Left ventricle myocardium inferior (tissue), 1 donor: ENCODE measurements at regions not wholly inside any gene's neighbourhood (a gene's known extent, or its start where the extent isn't known, plus 50 kb on each side); places are given as distances from the start of the nearest gene placed in this dataset.

Experiments
- DNase-seq: peaks from one replicate; pipeline ENCODE4 v3.0.0-alpha.2; 2020
- H3K27ac ChIP-seq: fragments of 200-600 bp; replicated peaks from 2 replicates; pipeline ENCODE4 v1.8.0; 2021
- H3K27me3 ChIP-seq: fragments of 200-600 bp; 2 replicates; pipeline ENCODE4 v1.8.0; 2021; ENCODE audit warnings: low read depth
- H3K36me3 ChIP-seq: fragments of 200-600 bp; 2 replicates; pipeline ENCODE4 v1.8.0; 2021
- H3K4me1 ChIP-seq: fragments of 200-600 bp; 2 replicates; pipeline ENCODE4 v1.8.0; 2021
- H3K4me3 ChIP-seq: fragments of 200-600 bp; 2 replicates; pipeline ENCODE4 v1.8.0; 2021; ENCODE audit warnings: mild to moderate bottlenecking, moderate library complexity
- H3K9me3 ChIP-seq: fragments of 200-600 bp; replicated peaks from 2 replicates; pipeline ENCODE4 v1.8.0; 2021
- intact Hi-C: fragments of 100-400 bp; cut with micrococcal nuclease; formaldehyde crosslinking; loops from one replicate; pipeline ENCODE4 v1.11.0; 2022
- TF ChIP-seq, protein P1 (sequence below): fragments of 200-600 bp; IDR thresholded peaks from 2 replicates; pipeline ENCODE4 v1.8.0; 2021; ENCODE audit warnings: antibody characterized with exemption, mild to moderate bottlenecking, borderline replicate concordance
- donor health status: DM: no; HTN: yes; CAD: no; lungs with severe emphysema.

- intact Hi-C loops = no loop called here
- no peak for DNase-seq
- Histone ChIP-seq H3K27me3 (no peaks in the 10 kb centered on the region), H3K27ac (no peak overlapping the region), H3K9me3 (no peaks in the 10 kb centered on the region), H3K4me3 (no peak overlapping the region), H3K36me3 (no peaks in the 10 kb centered on the region), H3K4me1 (peaks cover 15% of the 10 kb centered on the region)
- TF ChIP-seq, protein P1, sequence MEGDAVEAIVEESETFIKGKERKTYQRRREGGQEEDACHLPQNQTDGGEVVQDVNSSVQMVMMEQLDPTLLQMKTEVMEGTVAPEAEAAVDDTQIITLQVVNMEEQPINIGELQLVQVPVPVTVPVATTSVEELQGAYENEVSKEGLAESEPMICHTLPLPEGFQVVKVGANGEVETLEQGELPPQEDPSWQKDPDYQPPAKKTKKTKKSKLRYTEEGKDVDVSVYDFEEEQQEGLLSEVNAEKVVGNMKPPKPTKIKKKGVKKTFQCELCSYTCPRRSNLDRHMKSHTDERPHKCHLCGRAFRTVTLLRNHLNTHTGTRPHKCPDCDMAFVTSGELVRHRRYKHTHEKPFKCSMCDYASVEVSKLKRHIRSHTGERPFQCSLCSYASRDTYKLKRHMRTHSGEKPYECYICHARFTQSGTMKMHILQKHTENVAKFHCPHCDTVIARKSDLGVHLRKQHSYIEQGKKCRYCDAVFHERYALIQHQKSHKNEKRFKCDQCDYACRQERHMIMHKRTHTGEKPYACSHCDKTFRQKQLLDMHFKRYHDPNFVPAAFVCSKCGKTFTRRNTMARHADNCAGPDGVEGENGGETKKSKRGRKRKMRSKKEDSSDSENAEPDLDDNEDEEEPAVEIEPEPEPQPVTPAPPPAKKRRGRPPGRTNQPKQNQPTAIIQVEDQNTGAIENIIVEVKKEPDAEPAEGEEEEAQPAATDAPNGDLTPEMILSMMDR = no peak
Measured at GRCh38 chr3:41080141-41080540, 119.2 kb upstream of the CTNNB1 start.

GRCh38 chr3:41088882-41089281 is 110.4 kb upstream of the CTNNB1 start:
- DNase-seq = no peak
- no peaks in the 10 kb centered on the region for H3K9me3 ChIP-seq
- TF ChIP-seq, protein P1 = no peak
- no peaks in the 10 kb centered on the region for H3K27me3 ChIP-seq
- no peaks in the 10 kb centered on the region for H3K36me3 ChIP-seq
- intact Hi-C loops = no loop called here
- no peak overlapping the region for H3K27ac ChIP-seq
- H3K4me1 ChIP-seq = peaks cover 32% of the 10 kb centered on the region
- no peak overlapping the region for H3K4me3 ChIP-seq

DNA sequence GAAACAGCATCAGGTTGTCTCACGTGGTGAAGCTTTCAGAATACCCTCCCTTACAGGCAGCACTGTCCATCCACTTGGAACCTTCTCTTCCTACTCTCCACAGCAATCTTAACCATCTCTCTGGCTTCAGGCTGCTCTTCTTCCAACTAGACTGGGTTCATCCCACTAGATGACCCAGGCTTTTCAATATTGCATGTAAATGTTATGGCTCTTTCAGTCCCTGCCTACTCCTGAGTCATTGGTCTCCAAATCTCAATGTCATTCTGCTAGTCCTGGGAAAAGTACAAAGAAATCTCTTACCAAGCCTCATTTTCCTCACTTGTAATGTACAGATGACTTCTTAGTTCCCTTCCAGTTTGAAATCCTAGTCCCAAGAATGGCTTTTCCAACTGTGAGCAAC is 109.7 kb upstream of the CTNNB1 start:
- peaks cover 32% of the 10 kb centered on the region for H3K4me1 ChIP-seq
- intact Hi-C loops = no loop called here
- TF ChIP-seq, protein P1 = no peak
- H3K27me3 ChIP-seq = no peaks in the 10 kb centered on the region
- H3K4me3 ChIP-seq = no peak overlapping the region
- H3K27ac ChIP-seq = no peak overlapping the region
- no peak for DNase-seq
- no peaks in the 10 kb centered on the region for H3K9me3 ChIP-seq
- no peaks in the 10 kb centered on the region for H3K36me3 ChIP-seq

DNA sequence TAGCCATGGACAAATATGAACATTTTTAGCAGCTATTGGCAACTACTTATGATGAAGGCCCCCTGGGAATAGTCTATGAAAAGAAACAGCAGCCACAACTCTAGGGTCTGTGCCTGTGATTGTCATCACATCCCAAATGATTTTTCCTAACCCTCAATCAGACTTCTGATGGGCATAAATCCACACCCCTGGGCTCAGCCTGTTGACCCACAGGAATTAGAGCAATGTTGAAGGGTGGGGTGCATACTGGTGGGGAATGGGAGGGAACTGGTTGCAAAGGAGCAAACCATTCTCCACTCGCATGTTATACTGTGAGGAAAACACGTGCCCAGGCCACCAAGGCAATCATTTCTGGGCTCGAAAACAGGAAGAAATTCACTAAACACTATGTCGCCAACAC is 106.5 kb upstream of the CTNNB1 start:
- H3K9me3 ChIP-seq = no peaks in the 10 kb centered on the region
- no peak for DNase-seq
- intact Hi-C loops = no loop called here
- no peak overlapping the region for H3K4me3 ChIP-seq
- H3K4me1 ChIP-seq = peaks cover 31% of the 10 kb centered on the region
- no peaks in the 10 kb centered on the region for H3K27me3 ChIP-seq
- TF ChIP-seq, protein P1 = no peak
- H3K27ac ChIP-seq = no peak overlapping the region
- no peaks in the 10 kb centered on the region for H3K36me3 ChIP-seq

DNA sequence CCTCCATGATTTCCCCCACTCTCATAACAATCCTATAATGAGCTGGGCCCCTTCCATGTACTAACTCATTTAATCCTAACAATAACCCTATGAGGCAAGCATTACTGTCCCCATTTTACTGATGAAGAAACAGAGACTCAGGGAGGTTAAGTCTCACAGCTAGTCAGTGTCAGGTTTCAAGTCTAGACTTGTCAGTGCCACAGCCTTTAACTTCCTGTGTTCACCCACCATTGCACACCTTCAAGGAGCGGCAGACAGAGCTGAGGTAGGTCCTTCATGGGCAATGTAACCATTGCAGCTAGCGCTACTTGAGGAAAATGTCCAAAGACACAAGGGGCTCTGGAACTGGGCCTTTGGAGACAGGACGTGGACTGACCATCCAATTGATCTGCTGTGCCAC is 105.8 kb upstream of the CTNNB1 start:
- H3K27me3 ChIP-seq = no peaks in the 10 kb centered on the region
- no peak for DNase-seq
- H3K4me1 ChIP-seq = peaks cover 24% of the 10 kb centered on the region
- H3K36me3 ChIP-seq = no peaks in the 10 kb centered on the region
- H3K4me3 ChIP-seq = no peak overlapping the region
- TF ChIP-seq, protein P1 = no peak
- no peaks in the 10 kb centered on the region for H3K9me3 ChIP-seq
- intact Hi-C loops = no loop called here
- H3K27ac ChIP-seq = no peak overlapping the region

GRCh38 chr3:41094351-41094750 is 105.0 kb upstream of the CTNNB1 start:
- no peak for DNase-seq
- Histone ChIP-seq H3K9me3 (no peaks in the 10 kb centered on the region), H3K36me3 (no peaks in the 10 kb centered on the region), H3K27me3 (no peaks in the 10 kb centered on the region), H3K27ac (no peak overlapping the region), H3K4me1 (peaks cover 16% of the 10 kb centered on the region), H3K4me3 (no peak overlapping the region)
- intact Hi-C loops = no loop called here
- TF ChIP-seq, protein P1 = no peak
